ENCODE measurements at regions not wholly inside any gene's neighbourhood (a gene's known extent, or its start where the extent isn't known, plus 50 kb on each side); places are given as distances from the start of the nearest gene placed in this dataset.

DNA sequence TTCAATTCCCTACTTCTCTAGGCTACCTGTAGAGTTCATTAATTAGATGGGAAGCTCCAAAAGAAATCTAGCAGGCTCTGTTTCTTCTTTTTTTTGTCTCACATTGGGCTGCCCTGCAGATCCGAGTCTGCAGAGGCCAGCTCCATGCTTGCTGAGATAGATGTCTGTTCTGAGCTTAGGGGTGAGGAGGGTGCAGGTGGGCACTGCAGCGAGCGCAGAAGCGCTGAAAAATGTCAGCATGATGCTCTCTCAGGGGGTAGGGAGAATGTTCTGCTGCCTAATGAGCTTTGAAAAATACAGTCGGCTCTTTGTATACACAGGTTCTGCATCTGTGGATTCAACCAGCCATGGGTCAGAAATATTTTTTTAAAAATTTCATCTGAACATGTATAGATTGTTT is 56.8 kb upstream of the KCNA3 start:
- Histone ChIP-seq H3K4me1 (ENCODE audit: control insufficient read depth, extremely low read depth, insufficient read depth, low read length) (no peaks in the 10 kb centered on the region), H3K27ac (ENCODE audit: insufficient read depth, low read depth, low read length) (no peak overlapping the region), H3K4me3 (replicated peaks in 1 of 3; ENCODE audit: insufficient read depth in 1 of 3, low read depth in 1 of 3, low read length in 3 of 3) (no peak overlapping the region), H3K9ac (replicated peaks; ENCODE audit: extremely low read depth, insufficient read depth, low read length) (no peak overlapping the region), H3K79me2 (ENCODE audit: control insufficient read depth, insufficient read depth, low read length) (no peaks in the 10 kb centered on the region), H3K4me2 (ENCODE audit: insufficient read depth, low read length) (no peak overlapping the region), H3K9me1 (replicated peaks; ENCODE audit: control insufficient read depth, extremely low read depth, insufficient read depth, low read length) (no peaks in the 10 kb centered on the region), H2AFZ (ENCODE audit: low read depth, low read length) (no peak overlapping the region), H3K9me3 (replicated peaks; ENCODE audit: control insufficient read depth, insufficient read depth, low read length) (no peaks in the 10 kb centered on the region), H3K36me3 (ENCODE audit: control insufficient read depth in 2 of 2, extremely low read depth in 1 of 2, insufficient read depth in 2 of 2, low read length in 2 of 2) (no peaks in the 10 kb centered on the region), H3K27me3 (ENCODE audit: control insufficient read depth in 2 of 2, insufficient read depth in 2 of 2, low read length in 2 of 2) (no peaks in the 10 kb centered on the region), H4K20me1 (replicated peaks; ENCODE audit: control insufficient read depth, extremely low read depth, insufficient read depth, low read length) (no peaks in the 10 kb centered on the region)
- DNase-seq (ENCODE audit: low read depth, low spot score): no peak
- TF ChIP-seq, protein P1, sequence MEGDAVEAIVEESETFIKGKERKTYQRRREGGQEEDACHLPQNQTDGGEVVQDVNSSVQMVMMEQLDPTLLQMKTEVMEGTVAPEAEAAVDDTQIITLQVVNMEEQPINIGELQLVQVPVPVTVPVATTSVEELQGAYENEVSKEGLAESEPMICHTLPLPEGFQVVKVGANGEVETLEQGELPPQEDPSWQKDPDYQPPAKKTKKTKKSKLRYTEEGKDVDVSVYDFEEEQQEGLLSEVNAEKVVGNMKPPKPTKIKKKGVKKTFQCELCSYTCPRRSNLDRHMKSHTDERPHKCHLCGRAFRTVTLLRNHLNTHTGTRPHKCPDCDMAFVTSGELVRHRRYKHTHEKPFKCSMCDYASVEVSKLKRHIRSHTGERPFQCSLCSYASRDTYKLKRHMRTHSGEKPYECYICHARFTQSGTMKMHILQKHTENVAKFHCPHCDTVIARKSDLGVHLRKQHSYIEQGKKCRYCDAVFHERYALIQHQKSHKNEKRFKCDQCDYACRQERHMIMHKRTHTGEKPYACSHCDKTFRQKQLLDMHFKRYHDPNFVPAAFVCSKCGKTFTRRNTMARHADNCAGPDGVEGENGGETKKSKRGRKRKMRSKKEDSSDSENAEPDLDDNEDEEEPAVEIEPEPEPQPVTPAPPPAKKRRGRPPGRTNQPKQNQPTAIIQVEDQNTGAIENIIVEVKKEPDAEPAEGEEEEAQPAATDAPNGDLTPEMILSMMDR (IDR thresholded peaks at IDR 0.05; ENCODE audit: extremely low read depth in 1 of 2, insufficient read depth in 1 of 2, low read depth in 1 of 2, low read length in 2 of 2): no peak
- no peak for TF ChIP-seq EZH2 (IDR thresholded peaks at IDR 0.05; ENCODE audit: borderline replicate concordance, low read depth, low read length, severe bottlenecking)
- TF ChIP-seq JUN (IDR thresholded peaks at IDR 0.05; ENCODE audit: borderline replicate concordance, insufficient read depth, insufficient read length, low read depth): no peak
- TF ChIP-seq POLR2AphosphoS5 (IDR thresholded peaks at IDR 0.05; ENCODE audit: insufficient read depth, low read depth, low read length): no peak
- TF ChIP-seq, protein P2, sequence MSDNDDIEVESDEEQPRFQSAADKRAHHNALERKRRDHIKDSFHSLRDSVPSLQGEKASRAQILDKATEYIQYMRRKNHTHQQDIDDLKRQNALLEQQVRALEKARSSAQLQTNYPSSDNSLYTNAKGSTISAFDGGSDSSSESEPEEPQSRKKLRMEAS (IDR thresholded peaks at IDR 0.05; ENCODE audit: insufficient read depth, insufficient read length): no peak
- no peak for TF ChIP-seq FOS (IDR thresholded peaks at IDR 0.05; ENCODE audit: borderline replicate concordance, insufficient read depth, low read length)
- TF ChIP-seq MYC (IDR thresholded peaks at IDR 0.05; ENCODE audit: low read depth, low read length): no peak
- no peak for TF ChIP-seq POLR2A (IDR thresholded peaks at IDR 0.05; ENCODE audit: low read depth, low read length)
- dilution Hi-C loops (cut with MboI; ENCODE audit: extremely low pct_ligation_motif_present, low sequenced_read_pairs) (no loop called here), intact Hi-C loops (cut with micrococcal nuclease) (no loop called here)
- no peak for FAIRE-seq
- CTCF ChIA-PET: interaction anchor here (0.8 kb wide), 1 partner anchor 52 kb away, joined by 4 read pairs; no protein-coding TSS in a partner anchor
- no TSS peak for BruUV-seq (replicated peaks)
- POLR2A ChIA-PET: no interaction called here

All from endothelial cell of umbilical vein (primary cell).